Stomach (tissue), 4 donors: ENCODE measurements at regions not wholly inside any gene's neighbourhood (a gene's known extent, or its start where the extent isn't known, plus 50 kb on each side); places are given as distances from the start of the nearest gene placed in this dataset.

Source experiments
- EP300 ChIP-seq: sonication (generic); formaldehyde crosslinking; IDR thresholded peaks from one replicate; pipeline ENCODE4 v1.6.1; 2017; ENCODE audit warnings: antibody characterized with exemption
- POLR2A ChIP-seq, 4 donors: fragments of 450-650 bp; IDR thresholded peaks; one replicate each; pipeline ENCODE4 v1.6.1; 2016; ENCODE audit warnings: antibody characterized with exemption in 4 of 4, control low read depth in 2 of 4, mild to moderate bottlenecking in 1 of 4, moderate library complexity in 1 of 4
- POLR2AphosphoS5 ChIP-seq, 3 donors: sonication (generic); formaldehyde crosslinking; IDR thresholded peaks; one replicate each; pipeline ENCODE4 v1.6.1; 2016; ENCODE audit warnings: antibody characterized with exemption in 3 of 3
- TF ChIP-seq, protein P1 (sequence below), 7 experiments: fragments of 450-650 bp in 4 of 7; fragments of 200-600 bp in 3 of 7; sonication (generic) in 3 of 7; IDR thresholded peaks; one replicate each; pipeline ENCODE4 v1.5.1; 2016 to 2019; ENCODE audit warnings: antibody characterized with exemption in 7 of 7, control low read depth in 2 of 7, mild to moderate bottlenecking in 1 of 7

DNA sequence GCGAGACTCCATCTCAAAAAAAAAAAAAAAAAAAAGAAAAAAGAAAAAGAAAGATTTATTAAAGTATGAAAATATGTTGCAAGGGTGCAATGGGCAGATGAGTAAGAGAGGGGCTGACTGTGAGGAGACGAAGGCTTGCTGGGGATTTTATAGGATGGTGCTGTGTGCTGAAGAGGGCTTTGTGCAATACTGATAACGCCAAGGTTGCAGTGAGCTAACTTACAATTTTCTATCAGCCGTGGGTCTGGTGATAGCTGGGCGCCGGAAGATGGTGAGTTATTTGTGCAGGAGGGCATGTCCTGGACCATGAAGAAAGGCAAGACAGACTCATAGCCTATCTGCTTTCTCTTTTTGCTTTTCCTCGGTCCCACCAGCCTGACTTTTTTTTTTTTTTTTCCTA lies 281.1 kb downstream of the MAP2K6 start:
- TF ChIP-seq, protein P1, sequence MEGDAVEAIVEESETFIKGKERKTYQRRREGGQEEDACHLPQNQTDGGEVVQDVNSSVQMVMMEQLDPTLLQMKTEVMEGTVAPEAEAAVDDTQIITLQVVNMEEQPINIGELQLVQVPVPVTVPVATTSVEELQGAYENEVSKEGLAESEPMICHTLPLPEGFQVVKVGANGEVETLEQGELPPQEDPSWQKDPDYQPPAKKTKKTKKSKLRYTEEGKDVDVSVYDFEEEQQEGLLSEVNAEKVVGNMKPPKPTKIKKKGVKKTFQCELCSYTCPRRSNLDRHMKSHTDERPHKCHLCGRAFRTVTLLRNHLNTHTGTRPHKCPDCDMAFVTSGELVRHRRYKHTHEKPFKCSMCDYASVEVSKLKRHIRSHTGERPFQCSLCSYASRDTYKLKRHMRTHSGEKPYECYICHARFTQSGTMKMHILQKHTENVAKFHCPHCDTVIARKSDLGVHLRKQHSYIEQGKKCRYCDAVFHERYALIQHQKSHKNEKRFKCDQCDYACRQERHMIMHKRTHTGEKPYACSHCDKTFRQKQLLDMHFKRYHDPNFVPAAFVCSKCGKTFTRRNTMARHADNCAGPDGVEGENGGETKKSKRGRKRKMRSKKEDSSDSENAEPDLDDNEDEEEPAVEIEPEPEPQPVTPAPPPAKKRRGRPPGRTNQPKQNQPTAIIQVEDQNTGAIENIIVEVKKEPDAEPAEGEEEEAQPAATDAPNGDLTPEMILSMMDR (IDR thresholded peaks at IDR 0.05) = no peak
- TF ChIP-seq EP300 = no peak
- no peak for TF ChIP-seq POLR2AphosphoS5 (IDR thresholded peaks at IDR 0.05)
- TF ChIP-seq POLR2A (IDR thresholded peaks at IDR 0.05) = no peak
